Epithelial cell of prostate (primary cell): ENCODE measurements at regions not wholly inside any gene's neighbourhood (a gene's known extent, or its start where the extent isn't known, plus 50 kb on each side); places are given as distances from the start of the nearest gene placed in this dataset.

Experiments used
- DNase-seq: peaks from one replicate; pipeline ENCODE4 v3.0.0-alpha.2; 2011; ENCODE audit warnings: low read depth, low spot score
- H3K27ac ChIP-seq: fragments of 450-650 bp; 2 replicates; pipeline ENCODE4 v1.5.1; 2017; ENCODE audit warnings: mild to moderate bottlenecking

DNA sequence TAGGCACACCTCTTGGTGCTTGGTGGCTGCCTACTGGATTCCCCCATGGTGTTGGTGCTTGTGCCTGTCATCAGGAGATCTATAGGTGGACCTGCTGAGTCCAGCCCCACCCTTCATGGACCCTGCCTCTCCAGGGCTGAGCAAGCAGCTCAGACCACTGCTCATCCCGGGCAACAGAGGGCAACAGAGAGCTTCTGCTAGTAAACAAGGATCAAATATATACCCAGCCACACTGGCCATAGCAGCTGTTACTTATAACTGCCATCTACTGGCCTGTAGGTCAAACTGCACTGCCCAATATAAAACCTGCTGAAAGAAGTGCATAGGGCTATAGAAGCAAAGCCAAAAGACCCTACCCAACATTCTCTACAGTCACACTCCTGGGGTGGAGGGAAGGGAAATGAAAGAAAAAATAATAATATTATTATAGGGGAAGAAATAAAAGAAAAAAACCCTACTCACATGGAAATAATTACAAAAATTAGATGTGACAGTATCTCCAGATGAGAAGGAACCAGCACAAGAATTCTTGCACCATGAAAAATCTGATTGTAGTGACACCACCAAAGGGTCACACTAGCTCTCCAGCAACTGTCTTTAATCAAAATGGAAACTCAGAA is 54.9 kb upstream of the ZNF800 start:
- peak; percentile 16 for DNase-seq
- no peak overlapping the region for H3K27ac ChIP-seq

DNA sequence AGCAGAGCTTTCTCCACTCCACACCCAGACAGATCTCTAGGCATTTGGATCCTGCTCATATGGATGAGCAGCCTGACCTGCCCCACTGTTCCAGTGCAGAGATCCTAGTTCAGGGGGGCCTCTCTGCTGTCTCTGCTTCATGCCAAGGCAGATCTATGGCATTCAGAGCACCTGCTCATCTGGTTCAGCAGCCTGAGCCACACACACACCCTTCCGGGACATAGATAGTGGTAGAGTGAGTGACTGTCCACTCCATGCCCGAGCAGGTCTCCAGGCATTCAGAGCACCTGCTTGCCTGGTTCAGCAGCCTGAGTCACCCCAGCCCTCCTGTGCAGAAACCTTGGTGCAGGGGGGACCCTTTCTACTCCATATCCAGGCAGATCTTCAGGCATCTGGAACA is 54.3 kb upstream of the ZNF800 start:
- DNase-seq: no peak
- no peak overlapping the region for H3K27ac ChIP-seq
